Adipocyte (in vitro differentiated cells): ENCODE measurements at regions not wholly inside any gene's neighbourhood (a gene's known extent, or its start where the extent isn't known, plus 50 kb on each side); places are given as distances from the start of the nearest gene placed in this dataset.
"Not testable (repeated sequence)": the region's sequence is repeated elsewhere in the genome, so short reads cannot be mapped to it uniquely, and the experiment has no call there.

Source experiments
- DNase-seq: peaks from one replicate; pipeline ENCODE4 v3.0.0-alpha.2; 2015; ENCODE audit warnings: low read depth
- H3K27me3 ChIP-seq: replicated peaks from 2 replicates; pipeline ENCODE4 v1.7.0; 2013; ENCODE audit warnings: mild to moderate bottlenecking, low read length, moderate library complexity; ENCODE audit not compliant: control insufficient read depth, insufficient read depth
- H3K36me3 ChIP-seq: 2 replicates; pipeline ENCODE4 v1.7.0; 2013; ENCODE audit warnings: low read length, mild to moderate bottlenecking, moderate library complexity; ENCODE audit not compliant: control insufficient read depth, insufficient read depth, severe bottlenecking
- H3K4me1 ChIP-seq: 2 replicates; pipeline ENCODE4 v1.7.0; 2013; ENCODE audit warnings: mild to moderate bottlenecking, low read length, moderate library complexity; ENCODE audit not compliant: control insufficient read depth, insufficient read depth
- H3K4me3 ChIP-seq: 2 replicates; pipeline ENCODE4 v1.7.0; 2013; ENCODE audit warnings: mild to moderate bottlenecking, low read length, moderate library complexity
- H3K9ac ChIP-seq: 2 replicates; pipeline ENCODE4 v1.7.0; 2013; ENCODE audit warnings: mild to moderate bottlenecking, low read length, moderate library complexity
- H3K9me3 ChIP-seq: 2 replicates; pipeline ENCODE4 v1.7.0; 2013; ENCODE audit warnings: mild to moderate bottlenecking, low read length, moderate library complexity; ENCODE audit not compliant: control insufficient read depth

- DNase-seq, H3K4me3 ChIP-seq, H3K9me3 ChIP-seq, H3K9ac ChIP-seq, H3K27me3 ChIP-seq, H3K36me3 ChIP-seq, H3K4me1 ChIP-seq: not testable (repeated sequence)
Observed at GRCh38 chr22:22296047-22296446, 51.5 kb downstream of the VPREB1 start.

DNA sequence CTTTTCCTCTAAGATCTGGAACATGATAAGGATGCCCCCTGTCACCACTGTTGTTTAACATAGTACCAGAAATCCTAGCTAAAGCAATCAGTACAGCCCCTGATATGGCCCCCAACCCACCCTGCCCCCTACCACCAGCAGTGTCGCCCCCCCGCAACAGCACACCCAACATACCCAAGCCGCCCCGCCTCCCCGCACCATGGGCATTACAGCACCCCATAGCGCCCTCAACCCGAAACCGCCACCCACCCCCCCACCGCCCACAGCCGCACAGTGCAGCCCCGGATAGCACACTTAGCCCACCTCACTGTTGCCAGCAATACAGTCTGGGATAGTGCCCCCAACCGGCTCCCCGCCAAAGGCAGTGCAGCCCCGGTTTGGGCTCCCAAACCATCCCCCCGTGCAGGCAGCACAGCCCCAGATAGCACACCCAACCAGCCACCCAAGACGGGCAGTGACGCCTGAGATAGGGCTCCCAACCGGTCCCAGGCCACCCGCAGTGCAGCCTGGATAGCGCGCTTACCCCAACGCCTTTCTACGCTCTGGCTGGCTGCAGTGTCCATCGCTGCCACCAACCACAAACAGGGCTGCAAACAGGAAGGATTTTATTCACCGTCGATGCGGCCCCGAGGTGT lies 52.7 kb downstream of the VPREB1 start:
- not testable (repeated sequence) for H3K36me3 ChIP-seq, H3K4me1 ChIP-seq, H3K9me3 ChIP-seq, H3K27me3 ChIP-seq
- Histone ChIP-seq H3K4me3 (peak overlapping the region; percentile 86), H3K9ac (peak overlapping the region; percentile 84)
- peak; percentile 43 for DNase-seq

GRCh38 chr22:22297794-22298653 lies 53.4 kb downstream of the VPREB1 start:
- not testable (repeated sequence) for H3K27me3 ChIP-seq, H3K36me3 ChIP-seq, H3K9me3 ChIP-seq, H3K4me1 ChIP-seq
- peak overlapping the region; percentile 86 for H3K4me3 ChIP-seq
- DNase-seq = peak; percentile 82
- H3K9ac ChIP-seq = peak overlapping the region; percentile 90

- Histone ChIP-seq H3K4me3 (peak overlapping the region; percentile 86), H3K9ac (peak overlapping the region; percentile 90)
- not testable (repeated sequence) for H3K27me3 ChIP-seq, H3K4me1 ChIP-seq, DNase-seq, H3K9me3 ChIP-seq, H3K36me3 ChIP-seq
Observed at GRCh38 chr22:22298654-22299009, 54.0 kb downstream of the VPREB1 start.

DNA sequence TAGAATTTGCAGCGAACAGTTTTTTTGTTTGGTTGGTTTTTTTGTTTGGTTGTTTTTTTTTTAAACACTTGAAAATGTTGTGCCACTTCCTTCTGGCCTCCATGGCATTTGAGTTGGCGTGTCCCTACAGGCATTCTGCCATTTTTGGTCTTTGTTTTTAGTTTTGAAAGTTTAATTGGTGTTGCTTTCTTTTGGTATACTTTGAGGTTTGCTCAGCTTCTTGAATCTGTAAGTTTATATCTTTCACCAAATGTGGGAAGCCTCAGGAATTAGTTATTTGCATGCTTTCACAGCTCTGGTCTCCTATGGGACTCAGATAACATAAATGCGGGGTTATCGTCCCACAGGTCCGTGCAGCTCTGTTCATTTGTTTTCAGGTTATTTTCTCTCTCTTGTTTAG lies 55.9 kb downstream of the VPREB1 start:
- H3K4me1 ChIP-seq, H3K4me3 ChIP-seq, H3K27me3 ChIP-seq, H3K9ac ChIP-seq, H3K36me3 ChIP-seq, H3K9me3 ChIP-seq, DNase-seq: not testable (repeated sequence)

DNA sequence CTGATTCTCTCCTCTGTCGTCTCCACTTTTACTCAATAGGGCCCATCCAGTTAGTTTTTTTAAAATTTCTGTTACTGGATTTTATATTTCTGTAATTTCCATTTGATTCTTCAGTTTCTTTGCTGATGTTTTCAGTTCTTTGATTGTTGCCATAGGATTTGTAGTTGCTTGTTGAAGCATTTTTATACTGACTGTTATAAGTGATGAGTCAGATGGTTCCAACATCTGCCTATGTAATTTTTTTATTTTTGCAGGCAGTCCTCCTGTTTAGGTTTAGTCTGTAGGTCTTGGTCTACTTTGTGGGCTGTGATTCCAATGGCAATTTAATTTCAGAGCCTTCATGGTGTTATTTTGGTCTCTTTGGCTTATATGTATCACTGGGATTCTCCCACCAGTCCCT lies 56.4 kb downstream of the VPREB1 start:
- not testable (repeated sequence) for H3K27me3 ChIP-seq, H3K9me3 ChIP-seq, DNase-seq, H3K9ac ChIP-seq, H3K4me1 ChIP-seq, H3K4me3 ChIP-seq
- peaks cover 11% of the 10 kb centered on the region for H3K36me3 ChIP-seq

- Histone ChIP-seq H3K4me1 (no peaks in the 10 kb centered on the region), H3K9me3 (no peaks in the 10 kb centered on the region), H3K9ac (no peak overlapping the region), H3K27me3 (no peaks in the 10 kb centered on the region), H3K36me3 (peaks cover 49% of the 10 kb centered on the region), H3K4me3 (no peak overlapping the region)
- no peak for DNase-seq
Observed at GRCh38 chr22:22316589-22316988, 72.0 kb downstream of the VPREB1 start.

GRCh38 chr22:22318723-22319465 lies 74.3 kb downstream of the VPREB1 start:
- Histone ChIP-seq H3K27me3 (no peaks in the 10 kb centered on the region), H3K9ac (no peak overlapping the region), H3K4me1 (no peaks in the 10 kb centered on the region), H3K4me3 (no peak overlapping the region), H3K36me3 (peaks cover 50% of the 10 kb centered on the region), H3K9me3 (no peaks in the 10 kb centered on the region)
- no peak for DNase-seq

DNA sequence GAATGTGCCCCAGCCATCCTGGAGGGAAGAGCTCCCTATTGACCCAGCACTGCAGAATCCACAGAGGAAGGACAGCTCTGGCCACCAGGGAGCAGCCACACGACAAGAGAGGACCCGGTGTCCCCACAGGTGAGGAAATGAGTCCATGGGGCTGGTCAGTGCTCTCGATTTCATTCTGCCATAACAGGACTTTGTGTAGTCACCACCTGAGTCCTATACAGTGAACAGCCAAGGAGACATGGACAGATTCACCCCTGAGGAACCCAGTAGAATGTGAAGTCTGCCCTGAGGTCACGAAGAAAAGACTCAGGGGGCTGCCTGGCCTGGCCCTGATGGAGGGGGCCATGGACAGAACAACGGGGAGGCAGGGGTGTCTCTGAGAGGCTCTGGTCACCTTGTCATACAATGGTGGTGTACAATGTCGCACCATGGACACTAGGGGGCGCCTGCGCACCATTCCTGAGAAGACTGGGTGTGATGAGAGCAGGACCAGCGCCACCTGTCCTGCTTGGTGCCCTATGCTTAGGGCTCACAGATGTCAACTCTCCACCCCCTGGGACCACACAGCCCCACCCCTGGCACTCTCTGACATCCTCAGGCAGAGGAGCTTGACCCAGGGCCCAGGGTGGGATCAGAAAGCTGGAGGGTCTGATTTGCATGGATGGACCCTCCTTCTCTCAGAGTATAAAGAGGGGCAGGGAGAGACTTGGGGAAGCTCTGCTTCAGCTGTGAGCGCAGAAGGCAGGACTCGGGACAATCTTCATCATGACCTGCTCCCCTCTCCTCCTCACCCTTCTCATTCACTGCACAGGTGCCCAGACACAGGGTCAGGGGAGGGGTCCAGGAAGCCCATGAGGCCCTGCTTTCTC lies 77.4 kb downstream of the VPREB1 start:
- not testable (repeated sequence) for H3K4me3 ChIP-seq, H3K9me3 ChIP-seq, H3K27me3 ChIP-seq, H3K4me1 ChIP-seq, H3K9ac ChIP-seq
- H3K36me3 ChIP-seq = peaks cover 34% of the 10 kb centered on the region
- DNase-seq = peak; percentile 77

GRCh38 chr22:22322792-22323191 lies 78.2 kb downstream of the VPREB1 start:
- H3K9me3 ChIP-seq = no peaks in the 10 kb centered on the region
- H3K4me3 ChIP-seq = no peak overlapping the region
- H3K4me1 ChIP-seq = no peaks in the 10 kb centered on the region
- H3K36me3 ChIP-seq = peaks cover 26% of the 10 kb centered on the region
- no peak for DNase-seq
- H3K9ac ChIP-seq = no peak overlapping the region
- H3K27me3 ChIP-seq = peaks cover 3% of the 10 kb centered on the region

DNA sequence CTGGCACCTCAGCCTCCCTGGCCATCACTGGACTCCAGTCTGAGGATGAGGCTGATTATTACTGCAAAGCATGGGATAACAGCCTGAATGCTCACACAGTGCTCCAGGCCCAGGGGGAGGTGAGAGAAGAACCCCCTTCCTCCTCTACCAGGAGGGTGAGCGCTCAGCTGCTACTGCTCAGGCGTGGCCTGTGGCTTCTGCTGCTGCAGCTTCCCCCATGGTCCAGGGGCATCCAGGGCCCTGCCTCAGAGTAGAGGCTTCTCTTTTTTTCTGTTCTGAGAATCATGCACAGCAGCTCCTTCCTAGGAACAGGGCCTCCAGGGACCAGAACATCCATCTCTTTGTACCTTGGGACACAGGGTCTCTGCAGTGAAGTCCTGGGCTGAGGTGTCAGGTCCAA lies 83.1 kb downstream of the VPREB1 start:
- H3K36me3 ChIP-seq = no peaks in the 10 kb centered on the region
- DNase-seq = no peak
- H3K9me3 ChIP-seq = no peaks in the 10 kb centered on the region
- H3K27me3 ChIP-seq = peaks cover 25% of the 10 kb centered on the region
- H3K9ac ChIP-seq = no peak overlapping the region
- H3K4me3 ChIP-seq = no peak overlapping the region
- no peaks in the 10 kb centered on the region for H3K4me1 ChIP-seq
